Pancreas (tissue), 10 donors: ENCODE measurements at regions not wholly inside any gene's neighbourhood (a gene's known extent, or its start where the extent isn't known, plus 50 kb on each side); places are given as distances from the start of the nearest gene placed in this dataset.

Experiments
- ATAC-seq, 4 donors: fragments of 200-7000 bp; cut with Tn5 transposase; one replicate each; pipeline versions ENCODE4 v1.8.0 to v1.9.1; 2020; ENCODE audit warnings: mild to moderate bottlenecking in 4 of 4, moderate library complexity in 4 of 4
- DNase-seq, 6 donors: peaks; one replicate each; pipeline ENCODE4 v3.0.0-alpha.2; 2020
- FAIRE-seq: peaks from 2 replicates; lab custom pipeline; 2012; peaks lifted over from hg19 to GRCh38; lab: Jason Lieb, UNC
- H3K27ac ChIP-seq, 4 donors: fragments of 200-600 bp; sonication (generic); 1 replicate in 3 of 4; 2 replicates in 1 of 4; pipeline versions ENCODE4 v1.5.0 to v1.8.0; 2020
- H3K27me3 ChIP-seq, 4 donors: fragments of 200-600 bp; one replicate each; pipeline ENCODE4 v1.8.0; 2021
- H3K36me3 ChIP-seq, 3 donors: fragments of 200-600 bp; sonication (generic) in 1 of 3; one replicate each; pipeline versions ENCODE4 v1.5.0 to v1.8.0; 2020 to 2021
- H3K4me1 ChIP-seq, 3 donors: fragments of 200-600 bp; one replicate each; pipeline ENCODE4 v1.8.0; 2021
- H3K4me3 ChIP-seq, 4 donors: fragments of 200-600 bp; sonication (generic) in 2 of 4; one replicate each; pipeline versions ENCODE4 v1.5.0 to v1.8.0; 2020 to 2021
- H3K9me3 ChIP-seq, 4 donors: fragments of 200-600 bp; one replicate each; pipeline ENCODE4 v1.8.0; 2021
- CTCF ChIP-seq, 4 donors: fragments of 200-600 bp; sonication (generic) in 3 of 4; IDR thresholded peaks; one replicate each; pipeline versions ENCODE4 v1.5.0 to v1.8.0; 2021; ENCODE audit warnings: antibody characterized with exemption in 4 of 4
- WGBS, 2 donors: extraction: QIAGEN DNeasy Blood & Tissue Kit; methylation state at CpG; one replicate each; pipeline ENCODE4 v1.1.7; 2013; 5-methylcytosine and 5-hydroxymethylcytosine counted together
- intact Hi-C, 3 donors: fragments of 100-400 bp; cut with DNase I; formaldehyde crosslinking; loops; one replicate each; pipeline versions ENCODE4 v1.11.1 to v1.14.2; 2022
- donor health status: healthy with polysubstance abuse.
- donor health status: DM: no; HTN: no; CAD: no; lungs with moderate emphysema.
- donor health status: DM: no; HTN: no; CAD: no.
- donor health status: control.
- donor health status: control.
- donor health status: Bipolar disorder and iron deficiency.
- donor health status: DM: yes; HTN: yes; CAD: no.
- donor health status: DM: no; HTN: no; CAD: no.
- donor health status: DM: no; HTN: no; CAD: no.
- donor health status: DM: yes; HTN: yes; CAD: no.

- Histone ChIP-seq H3K4me3 (no peak overlapping the region), H3K9me3 (no peaks in the 10 kb centered on the region), H3K4me1 (no peaks in the 10 kb centered on the region), H3K27ac (no peak overlapping the region), H3K36me3 (no peaks in the 10 kb centered on the region), H3K27me3 (no peaks in the 10 kb centered on the region)
- DNase-seq (no peak), ATAC-seq (no peak), FAIRE-seq (no peak)
- TF ChIP-seq CTCF (IDR thresholded peaks at IDR 0.05) = no peak
- intact Hi-C loops = no loop called here
- WGBS, 2 donors = 60 to 79% methylated on average over 3 of the region's 3 CpGs
Measured at GRCh38 chr13:85653681-85654080, 145.5 kb downstream of the SLITRK6 start.

DNA sequence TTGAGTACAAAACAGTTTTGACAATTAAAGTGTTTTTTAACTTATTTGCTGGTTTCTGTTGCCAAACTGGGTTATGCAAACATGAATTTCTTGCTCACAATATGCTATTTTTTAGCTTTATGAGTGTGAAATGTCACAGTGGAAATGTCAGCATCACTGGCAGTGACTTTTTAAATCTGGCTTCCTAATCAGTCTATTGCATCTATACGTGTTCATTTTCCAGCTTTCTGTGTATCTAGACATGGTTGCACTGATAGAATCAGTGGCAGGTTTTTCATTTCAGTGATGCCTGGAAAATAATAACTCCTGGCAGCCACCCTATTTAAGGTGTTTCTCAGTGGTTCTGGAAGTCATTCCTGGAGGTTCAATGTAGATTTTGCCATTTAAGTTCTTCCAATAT, 146.7 kb downstream of the SLITRK6 start:
- ATAC-seq (no peak), FAIRE-seq (no peak), DNase-seq (no peak)
- Histone ChIP-seq H3K9me3 (no peaks in the 10 kb centered on the region), H3K27ac (no peak overlapping the region), H3K27me3 (no peaks in the 10 kb centered on the region), H3K36me3 (no peaks in the 10 kb centered on the region), H3K4me3 (no peak overlapping the region), H3K4me1 (no peaks in the 10 kb centered on the region)
- 44 to 63% methylated on average over 1 of the region's 1 CpG for WGBS, 2 donors
- intact Hi-C loops = no loop called here
- TF ChIP-seq CTCF (IDR thresholded peaks at IDR 0.05) = no peak

DNA sequence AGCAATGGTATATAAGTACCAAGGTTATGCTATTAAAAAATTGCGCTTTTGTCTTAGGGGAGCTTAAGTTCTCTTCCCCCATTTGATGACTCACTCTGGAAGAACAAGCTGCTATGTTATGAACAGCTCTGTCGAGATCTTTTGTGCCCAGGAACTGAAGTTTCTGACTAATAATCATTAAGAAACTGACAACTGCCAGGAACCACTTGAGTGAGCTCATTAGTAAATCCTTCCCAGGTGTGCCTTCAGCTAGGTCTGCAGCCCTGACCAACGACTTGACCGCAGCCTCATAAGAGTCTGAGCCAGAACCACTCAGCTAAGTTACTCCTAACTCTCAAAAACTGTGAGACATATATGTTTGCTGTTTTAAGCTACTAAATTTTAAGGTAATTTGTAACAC, 147.8 kb downstream of the SLITRK6 start:
- H3K27ac ChIP-seq = no peak overlapping the region
- no peaks in the 10 kb centered on the region for H3K9me3 ChIP-seq
- no peak for DNase-seq
- 57 to 71% methylated on average over 4 of the region's 4 CpGs for WGBS, 2 donors
- intact Hi-C loops = no loop called here
- H3K4me3 ChIP-seq = no peak overlapping the region
- TF ChIP-seq CTCF (IDR thresholded peaks at IDR 0.05) = no peak
- no peak for FAIRE-seq
- no peaks in the 10 kb centered on the region for H3K36me3 ChIP-seq
- ATAC-seq = no peak
- no peaks in the 10 kb centered on the region for H3K27me3 ChIP-seq
- no peaks in the 10 kb centered on the region for H3K4me1 ChIP-seq

DNA sequence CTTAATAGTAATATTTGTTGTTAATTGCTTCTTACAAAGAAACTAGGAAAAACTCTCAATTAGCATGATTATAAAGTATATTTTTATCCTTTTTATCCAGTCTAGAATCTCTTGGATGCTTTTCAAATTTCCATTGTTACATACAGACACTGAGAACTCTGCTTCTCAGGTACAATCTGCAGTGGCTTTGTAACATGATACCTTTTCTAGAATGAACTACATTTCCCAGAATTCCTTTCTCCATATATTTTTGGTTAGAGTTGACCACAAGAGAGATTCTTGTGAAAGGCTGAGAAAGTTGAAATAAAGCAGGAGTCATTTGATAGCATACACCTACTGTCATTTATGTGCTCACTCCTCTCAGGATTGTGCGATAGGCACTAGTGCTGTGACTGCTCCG, 148.6 kb downstream of the SLITRK6 start:
- Histone ChIP-seq H3K9me3 (no peaks in the 10 kb centered on the region), H3K36me3 (no peaks in the 10 kb centered on the region), H3K27ac (no peak overlapping the region), H3K4me1 (no peaks in the 10 kb centered on the region), H3K27me3 (no peaks in the 10 kb centered on the region), H3K4me3 (no peak overlapping the region)
- no peak for FAIRE-seq
- no peak for TF ChIP-seq CTCF (IDR thresholded peaks at IDR 0.05)
- intact Hi-C loops = no loop called here
- ATAC-seq = no peak
- WGBS, 2 donors = 89 to 98% methylated on average over 2 of the region's 2 CpGs
- no peak for DNase-seq

DNA sequence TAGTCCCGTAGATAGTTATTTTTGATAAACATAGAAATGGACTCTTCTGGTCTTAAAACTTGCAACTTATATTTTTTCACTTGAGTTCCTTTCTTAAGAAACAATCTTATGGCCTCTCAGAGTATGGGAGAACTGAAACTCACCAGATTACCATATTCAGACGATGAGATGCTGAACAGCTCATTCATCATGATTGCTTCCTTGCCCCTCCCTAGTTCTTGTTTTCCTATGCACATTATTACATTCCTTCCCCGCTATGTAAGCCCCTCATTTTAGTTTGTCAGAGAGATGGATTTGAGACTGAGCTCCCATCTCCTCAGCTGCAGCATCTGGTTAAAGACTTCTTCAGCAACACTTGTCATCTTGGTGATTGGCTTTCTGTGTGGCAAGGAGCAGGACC, 158.5 kb downstream of the SLITRK6 start:
- ATAC-seq (no peak), FAIRE-seq (no peak), DNase-seq (no peak)
- no peaks in the 10 kb centered on the region for H3K4me1 ChIP-seq
- no peak overlapping the region for H3K27ac ChIP-seq
- TF ChIP-seq CTCF (IDR thresholded peaks at IDR 0.05) = no peak
- whole genome bisulfite sequencing, 2 donors = 62 to 69% methylated on average over 3 of the region's 3 CpGs
- no peak overlapping the region for H3K4me3 ChIP-seq
- H3K27me3 ChIP-seq = no peaks in the 10 kb centered on the region
- H3K9me3 ChIP-seq = no peaks in the 10 kb centered on the region
- no peaks in the 10 kb centered on the region for H3K36me3 ChIP-seq
- intact Hi-C loops = no loop called here
